ENCODE measurements at regions not wholly inside any gene's neighbourhood (a gene's known extent, or its start where the extent isn't known, plus 50 kb on each side); places are given as distances from the start of the nearest gene placed in this dataset.

- Histone ChIP-seq H3K79me2 (ENCODE audit: insufficient read depth, low read length) (no peaks in the 10 kb centered on the region), H3K9me2 (ENCODE audit: insufficient read depth) (no peaks in the 10 kb centered on the region), H3K9me3 (ENCODE audit: control insufficient read depth in 1 of 2, insufficient read depth in 1 of 2, low read depth in 1 of 2, low read length in 2 of 2) (no peaks in the 10 kb centered on the region), H3K4me1 (ENCODE audit: control insufficient read depth in 1 of 2, insufficient read depth in 2 of 2, low read length in 2 of 2) (no peaks in the 10 kb centered on the region), H2AFZ (ENCODE audit: low read depth, low read length, poor library complexity, severe bottlenecking) (no peak overlapping the region), H3K4me3 (replicated peaks in 1 of 2; ENCODE audit: low read depth in 1 of 2, low read length in 2 of 2) (no peak overlapping the region), H3K36me3 (ENCODE audit: control insufficient read depth in 1 of 2, insufficient read depth in 2 of 2, low read length in 2 of 2) (no peaks in the 10 kb centered on the region), H3K4me2 (ENCODE audit: low read length) (no peak overlapping the region), H3K27me3 (ENCODE audit: insufficient read depth, low read length) (no peaks in the 10 kb centered on the region), H3K9ac (ENCODE audit: low read length) (no peak overlapping the region), H3K27ac (ENCODE audit: low read depth, low read length) (no peak overlapping the region), H4K20me1 (ENCODE audit: insufficient read depth) (no peaks in the 10 kb centered on the region)
- BruUV-seq (replicated peaks), result no TSS peak
- ATAC-seq (no peak), DNase-seq (ENCODE audit: low read depth, low spot score) (no peak)
- TF ChIP-seq ZBTB33 (IDR thresholded peaks at IDR 0.05; ENCODE audit: extremely low read depth, insufficient replicate concordance, low read length) (no peak), RAD21 (IDR thresholded peaks at IDR 0.05; ENCODE audit: low read depth) (no peak), ZFX (IDR thresholded peaks at IDR 0.05) (no peak)
- ChIA-PET POLR2A (no interaction called here), CTCF (no interaction called here), RAD21 (ENCODE audit: low non-redundant PET in 1 of 2, low total read pairs in 2 of 2, uncharacterized antibody in 2 of 2, unreplicated experiment in 2 of 2) (no interaction called here)
- intact Hi-C loops (cut with micrococcal nuclease), result no loop called here
Measured at GRCh38 chrX:42565739-42566138, 212.2 kb downstream of the PPP1R2C start.

- no peak for DNase-seq (ENCODE audit: low read depth, low spot score)
- H3K27me3 ChIP-seq (ENCODE audit: insufficient read depth, low read length), result no peaks in the 10 kb centered on the region
- no peaks in the 10 kb centered on the region for H3K9me2 ChIP-seq (ENCODE audit: insufficient read depth)
- H3K79me2 ChIP-seq (ENCODE audit: insufficient read depth, low read length), result no peaks in the 10 kb centered on the region
- ATAC-seq, result no peak
- BruUV-seq (replicated peaks), result no TSS peak
- H3K9me3 ChIP-seq (ENCODE audit: control insufficient read depth in 1 of 2, insufficient read depth in 1 of 2, low read depth in 1 of 2, low read length in 2 of 2), result no peaks in the 10 kb centered on the region
- no peak overlapping the region for H3K4me2 ChIP-seq (ENCODE audit: low read length)
- intact Hi-C loops (cut with micrococcal nuclease), result no loop called here
- ChIA-PET CTCF (no interaction called here), RAD21 (ENCODE audit: low non-redundant PET in 1 of 2, low total read pairs in 2 of 2, uncharacterized antibody in 2 of 2, unreplicated experiment in 2 of 2) (no interaction called here), POLR2A (no interaction called here)
- no peak overlapping the region for H3K9ac ChIP-seq (ENCODE audit: low read length)
- TF ChIP-seq ZBTB33 (IDR thresholded peaks at IDR 0.05; ENCODE audit: extremely low read depth, insufficient replicate concordance, low read length), result no peak
- TF ChIP-seq REST (IDR thresholded peaks at IDR 0.05; ENCODE audit: low read depth), result peak; percentile 7; the same call in 1 of the 2 replicates
- no peak for TF ChIP-seq TCF7L2 (IDR thresholded peaks at IDR 0.05; ENCODE audit: borderline replicate concordance, extremely low read depth, insufficient read depth, insufficient read length)
- no peaks in the 10 kb centered on the region for H4K20me1 ChIP-seq (ENCODE audit: insufficient read depth)
- H2AFZ ChIP-seq (ENCODE audit: low read depth, low read length, poor library complexity, severe bottlenecking), result no peak overlapping the region
- no peak overlapping the region for H3K4me3 ChIP-seq (replicated peaks in 1 of 2; ENCODE audit: low read depth in 1 of 2, low read length in 2 of 2)
- H3K36me3 ChIP-seq (ENCODE audit: control insufficient read depth in 1 of 2, insufficient read depth in 2 of 2, low read length in 2 of 2), result no peaks in the 10 kb centered on the region
- H3K4me1 ChIP-seq (ENCODE audit: control insufficient read depth in 1 of 2, insufficient read depth in 2 of 2, low read length in 2 of 2), result no peaks in the 10 kb centered on the region
- H3K27ac ChIP-seq (ENCODE audit: low read depth, low read length), result no peak overlapping the region
Measured at GRCh38 chrX:42546800-42547199, 231.2 kb downstream of the PPP1R2C start.
